GM10266 (cell line): ENCODE measurements at regions not wholly inside any gene's neighbourhood (a gene's known extent, or its start where the extent isn't known, plus 50 kb on each side); places are given as distances from the start of the nearest gene placed in this dataset.

Experiments
- DNase-seq: peaks from one replicate; pipeline ENCODE4 v3.0.0; 2012; ENCODE audit errors: extremely low spot score
- TF ChIP-seq, protein P1 (sequence below): IDR thresholded peaks from 2 replicates; pipeline ENCODE4 v1.5.1; 2012; ENCODE audit warnings: mild to moderate bottlenecking, low read depth; ENCODE audit not compliant: control insufficient read depth, insufficient read depth; ENCODE audit errors: missing control alignments

DNA sequence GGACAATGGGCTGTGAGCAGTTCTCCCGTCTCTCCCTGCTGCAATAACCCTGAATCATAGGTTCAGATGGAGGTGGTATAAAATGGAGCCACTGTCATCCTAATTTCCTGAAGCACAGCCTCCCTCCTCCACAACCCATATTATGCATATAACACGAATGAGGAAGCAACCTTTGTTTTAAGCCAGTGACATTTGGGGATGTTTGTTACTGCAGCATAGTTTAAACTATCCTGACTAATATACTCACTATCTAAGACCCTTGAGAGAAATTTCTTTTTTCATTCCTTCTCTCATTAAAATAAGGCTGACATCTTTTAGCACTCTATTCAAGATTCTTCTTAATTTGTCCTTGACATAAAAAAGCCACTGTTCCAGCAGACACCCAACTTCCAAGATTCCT lies 413.4 kb downstream of the SOX9 start:
- TF ChIP-seq, protein P1, sequence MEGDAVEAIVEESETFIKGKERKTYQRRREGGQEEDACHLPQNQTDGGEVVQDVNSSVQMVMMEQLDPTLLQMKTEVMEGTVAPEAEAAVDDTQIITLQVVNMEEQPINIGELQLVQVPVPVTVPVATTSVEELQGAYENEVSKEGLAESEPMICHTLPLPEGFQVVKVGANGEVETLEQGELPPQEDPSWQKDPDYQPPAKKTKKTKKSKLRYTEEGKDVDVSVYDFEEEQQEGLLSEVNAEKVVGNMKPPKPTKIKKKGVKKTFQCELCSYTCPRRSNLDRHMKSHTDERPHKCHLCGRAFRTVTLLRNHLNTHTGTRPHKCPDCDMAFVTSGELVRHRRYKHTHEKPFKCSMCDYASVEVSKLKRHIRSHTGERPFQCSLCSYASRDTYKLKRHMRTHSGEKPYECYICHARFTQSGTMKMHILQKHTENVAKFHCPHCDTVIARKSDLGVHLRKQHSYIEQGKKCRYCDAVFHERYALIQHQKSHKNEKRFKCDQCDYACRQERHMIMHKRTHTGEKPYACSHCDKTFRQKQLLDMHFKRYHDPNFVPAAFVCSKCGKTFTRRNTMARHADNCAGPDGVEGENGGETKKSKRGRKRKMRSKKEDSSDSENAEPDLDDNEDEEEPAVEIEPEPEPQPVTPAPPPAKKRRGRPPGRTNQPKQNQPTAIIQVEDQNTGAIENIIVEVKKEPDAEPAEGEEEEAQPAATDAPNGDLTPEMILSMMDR, result no peak
- DNase-seq, result no peak

DNA sequence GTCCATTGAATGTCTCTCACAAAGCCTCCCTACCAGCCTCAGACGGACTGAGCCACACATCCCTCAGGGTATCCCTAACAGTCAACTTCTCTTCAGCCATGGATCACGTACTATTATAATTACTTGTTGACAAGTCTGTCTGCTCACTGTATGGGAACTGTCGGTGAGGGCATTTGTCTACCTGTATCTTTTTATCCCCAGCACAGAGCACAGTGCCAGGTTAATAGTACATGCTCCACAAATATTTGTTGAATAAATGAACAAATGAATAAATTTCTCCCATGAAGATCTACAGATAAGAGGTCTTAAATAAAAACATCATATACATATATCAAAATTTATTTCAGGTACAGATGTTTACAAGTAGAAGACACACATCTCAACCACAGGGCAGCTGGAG lies 414.0 kb downstream of the SOX9 start:
- TF ChIP-seq, protein P1, result no peak
- no peak for DNase-seq

DNA sequence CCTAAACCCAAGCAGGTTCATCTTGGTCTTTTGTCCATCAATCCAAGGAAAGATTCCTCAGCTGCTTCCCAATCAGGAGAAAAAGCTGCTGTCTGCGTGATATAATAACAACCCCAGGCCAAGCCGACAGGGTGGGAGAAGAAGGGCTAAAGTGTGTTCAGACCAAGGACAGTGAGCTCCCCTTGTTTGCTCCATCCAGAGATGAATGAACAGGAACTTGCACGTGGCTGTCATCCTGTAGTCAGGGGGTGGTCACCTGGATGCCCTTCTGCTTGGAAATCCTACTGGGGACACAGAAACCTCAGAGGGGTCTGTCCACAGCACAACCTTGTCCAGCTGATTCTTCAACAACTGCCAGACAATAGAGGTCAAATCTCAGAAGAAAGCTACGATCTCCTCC lies 414.5 kb downstream of the SOX9 start:
- TF ChIP-seq, protein P1, result no peak
- DNase-seq, result no peak

DNA sequence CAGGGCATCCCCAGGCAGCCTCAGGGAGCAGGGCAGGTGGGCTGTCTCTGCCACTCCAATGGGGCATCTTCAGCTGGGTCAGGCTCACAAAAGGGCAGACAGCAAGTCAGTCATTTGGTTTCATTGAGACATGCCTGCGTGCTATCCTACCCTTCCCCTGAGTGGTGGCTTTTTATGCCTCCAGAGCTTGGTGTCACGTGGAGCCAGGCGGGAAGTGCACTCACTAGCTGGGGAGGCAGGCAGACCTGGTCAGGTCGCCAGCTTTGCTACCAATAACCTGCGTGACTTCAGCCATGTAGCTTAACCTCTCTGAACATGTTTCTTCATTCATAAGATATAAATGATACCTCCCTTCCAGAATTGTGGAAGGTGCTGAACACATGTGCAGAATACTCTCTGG lies 415.0 kb downstream of the SOX9 start:
- TF ChIP-seq, protein P1, result no peak
- no peak for DNase-seq

DNA sequence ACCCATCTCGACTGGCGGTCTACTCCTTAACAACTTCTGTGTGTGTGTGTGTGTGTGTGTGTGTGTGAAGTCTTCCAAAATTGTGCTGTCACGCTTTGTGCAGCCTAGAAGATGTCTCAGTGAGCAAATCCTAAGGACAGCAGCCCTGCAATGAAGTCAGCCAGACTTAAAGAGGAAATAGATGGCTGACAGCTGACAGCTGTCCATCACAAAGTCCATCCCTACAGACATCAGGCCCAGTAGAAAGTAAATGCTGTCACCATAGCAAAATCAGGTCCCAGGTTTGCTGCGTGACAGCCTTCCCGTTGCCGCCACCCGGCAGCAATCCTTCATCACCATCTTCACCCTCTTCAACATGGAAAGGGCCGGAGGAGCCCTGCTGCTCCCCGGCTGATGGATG lies 416.0 kb downstream of the SOX9 start:
- no peak for DNase-seq
- TF ChIP-seq, protein P1, result no peak

DNA sequence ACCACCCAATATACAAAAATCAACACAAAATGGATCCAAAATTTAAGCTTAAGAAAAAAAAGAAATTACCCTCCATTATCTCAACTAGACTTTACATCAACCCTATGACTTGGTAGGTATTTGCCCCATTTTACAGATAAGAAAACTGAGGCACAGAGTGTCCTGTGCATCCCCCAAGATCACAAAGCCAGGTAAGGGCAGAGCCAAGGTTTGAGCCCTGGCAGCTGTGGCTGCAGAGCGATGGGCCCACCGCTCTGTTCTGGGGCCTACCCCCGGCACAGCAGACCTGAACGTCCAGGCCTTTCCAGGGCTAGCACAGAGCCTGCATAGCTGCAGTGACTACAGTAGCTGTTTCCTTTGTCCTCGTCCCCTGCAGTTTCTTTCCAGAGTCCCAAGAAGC lies 417.6 kb downstream of the SOX9 start:
- TF ChIP-seq, protein P1, result no peak
- no peak for DNase-seq

DNA sequence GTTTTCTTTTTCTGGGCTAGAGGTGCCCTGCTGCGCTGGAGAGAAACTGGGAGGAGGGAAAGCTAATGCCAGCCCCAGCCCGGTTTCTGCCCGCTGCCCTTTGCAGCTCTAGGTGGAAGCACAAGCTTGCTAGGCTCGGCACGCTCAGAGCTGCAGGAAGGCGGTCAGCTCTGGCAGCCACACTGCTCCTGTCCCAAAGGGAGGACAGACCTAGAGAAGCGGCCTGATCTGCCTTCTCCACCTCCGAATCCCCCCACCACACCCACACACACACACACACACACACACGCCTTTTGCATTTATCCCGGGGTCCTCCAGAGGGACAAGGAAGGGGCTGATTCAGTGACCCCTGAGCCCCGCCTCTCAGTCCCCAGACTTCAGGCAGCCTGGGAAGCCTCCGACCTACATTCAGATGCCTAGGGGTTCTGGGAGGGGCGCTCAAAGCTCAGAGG lies 418.1 kb downstream of the SOX9 start:
- no peak for DNase-seq
- TF ChIP-seq, protein P1, result no peak
